ENCODE measurements at regions not wholly inside any gene's neighbourhood (a gene's known extent, or its start where the extent isn't known, plus 50 kb on each side); places are given as distances from the start of the nearest gene placed in this dataset.
"Not testable (repeated sequence)": the region's sequence is repeated elsewhere in the genome, so short reads cannot be mapped to it uniquely, and the experiment has no call there.

- DNase-seq (ENCODE audit: low read depth in 2 of 2), result no peak
Measured at GRCh38 chr3:194189243-194189791, 53.4 kb downstream of the HES1 start.

GRCh38 chr3:194191850-194192249 is 55.9 kb downstream of the HES1 start:
- DNase-seq (ENCODE audit: low read depth in 2 of 2), result not testable (repeated sequence)

GRCh38 chr3:194194051-194194756 is 58.3 kb downstream of the HES1 start:
- no peak for DNase-seq (ENCODE audit: low read depth in 2 of 2)

- DNase-seq (ENCODE audit: low read depth in 2 of 2), result no peak
Measured at GRCh38 chr3:194194757-194195085, 58.8 kb downstream of the HES1 start.

GRCh38 chr3:194195611-194196010 is 59.7 kb downstream of the HES1 start:
- no peak for DNase-seq (ENCODE audit: low read depth in 2 of 2)

GRCh38 chr3:194196876-194197275 is 60.9 kb downstream of the HES1 start:
- no peak for DNase-seq (ENCODE audit: low read depth in 2 of 2)

- no peak for DNase-seq (ENCODE audit: low read depth in 2 of 2)
Measured at GRCh38 chr3:194197396-194197960, 61.5 kb downstream of the HES1 start.

- no peak for DNase-seq (ENCODE audit: low read depth in 2 of 2)
Measured at GRCh38 chr3:194197981-194198695, 62.2 kb downstream of the HES1 start.

- no peak for DNase-seq (ENCODE audit: low read depth in 2 of 2)
Measured at GRCh38 chr3:194198938-194199337, 63.0 kb downstream of the HES1 start.

- no peak for DNase-seq (ENCODE audit: low read depth in 2 of 2)
Measured at GRCh38 chr3:194200422-194201081, 64.6 kb downstream of the HES1 start.

GRCh38 chr3:194201953-194202666 is 66.2 kb downstream of the HES1 start:
- DNase-seq (ENCODE audit: low read depth in 2 of 2), result no peak

- DNase-seq (ENCODE audit: low read depth in 2 of 2), result peak in 1 of 2 donors; percentile 5
Measured at GRCh38 chr3:194203482-194204041, 67.6 kb downstream of the HES1 start.

GRCh38 chr3:194204042-194204987 is 68.4 kb downstream of the HES1 start:
- DNase-seq (ENCODE audit: low read depth in 2 of 2), result no peak

GRCh38 chr3:194205675-194206133 is 69.8 kb downstream of the HES1 start:
- no peak for DNase-seq (ENCODE audit: low read depth in 2 of 2)

- DNase-seq (ENCODE audit: low read depth in 2 of 2), result no peak
Measured at GRCh38 chr3:194206320-194206719, 70.4 kb downstream of the HES1 start.

GRCh38 chr3:194208709-194209108 is 72.8 kb downstream of the HES1 start:
- DNase-seq (ENCODE audit: low read depth in 2 of 2), result no peak

- DNase-seq (ENCODE audit: low read depth in 2 of 2), result no peak
Measured at GRCh38 chr3:194212161-194212844, 76.4 kb downstream of the HES1 start.

- no peak for DNase-seq (ENCODE audit: low read depth in 2 of 2)
Measured at GRCh38 chr3:194212845-194213331, 76.9 kb downstream of the HES1 start.

- no peak for DNase-seq (ENCODE audit: low read depth in 2 of 2)
Measured at GRCh38 chr3:194215392-194215791, 79.4 kb downstream of the HES1 start.
